ENCODE measurements at regions not wholly inside any gene's neighbourhood (a gene's known extent, or its start where the extent isn't known, plus 50 kb on each side); places are given as distances from the start of the nearest gene placed in this dataset.

DNA sequence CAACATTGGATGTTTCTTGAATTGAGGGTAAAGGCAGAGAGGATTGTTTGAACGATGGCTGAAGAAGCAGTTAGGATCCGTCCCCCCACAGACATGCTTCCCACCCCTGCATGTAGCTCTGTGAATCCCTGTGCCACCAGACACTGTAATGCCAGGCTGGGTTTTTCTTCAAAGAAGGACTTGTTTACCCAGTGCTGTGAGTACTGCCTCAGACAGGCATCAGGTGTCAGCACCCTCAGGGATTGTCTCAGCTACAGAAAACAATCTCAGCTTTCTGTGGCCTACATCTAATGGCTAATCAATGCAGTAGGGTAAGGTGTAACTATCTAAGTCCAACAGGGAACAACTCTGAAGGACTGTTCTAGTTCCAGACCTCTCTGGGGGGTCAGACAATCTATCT lies 853.0 kb upstream of the EPHA7 start:
- TF ChIP-seq, protein P1, sequence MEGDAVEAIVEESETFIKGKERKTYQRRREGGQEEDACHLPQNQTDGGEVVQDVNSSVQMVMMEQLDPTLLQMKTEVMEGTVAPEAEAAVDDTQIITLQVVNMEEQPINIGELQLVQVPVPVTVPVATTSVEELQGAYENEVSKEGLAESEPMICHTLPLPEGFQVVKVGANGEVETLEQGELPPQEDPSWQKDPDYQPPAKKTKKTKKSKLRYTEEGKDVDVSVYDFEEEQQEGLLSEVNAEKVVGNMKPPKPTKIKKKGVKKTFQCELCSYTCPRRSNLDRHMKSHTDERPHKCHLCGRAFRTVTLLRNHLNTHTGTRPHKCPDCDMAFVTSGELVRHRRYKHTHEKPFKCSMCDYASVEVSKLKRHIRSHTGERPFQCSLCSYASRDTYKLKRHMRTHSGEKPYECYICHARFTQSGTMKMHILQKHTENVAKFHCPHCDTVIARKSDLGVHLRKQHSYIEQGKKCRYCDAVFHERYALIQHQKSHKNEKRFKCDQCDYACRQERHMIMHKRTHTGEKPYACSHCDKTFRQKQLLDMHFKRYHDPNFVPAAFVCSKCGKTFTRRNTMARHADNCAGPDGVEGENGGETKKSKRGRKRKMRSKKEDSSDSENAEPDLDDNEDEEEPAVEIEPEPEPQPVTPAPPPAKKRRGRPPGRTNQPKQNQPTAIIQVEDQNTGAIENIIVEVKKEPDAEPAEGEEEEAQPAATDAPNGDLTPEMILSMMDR (conservative IDR thresholded peaks at IDR 0.05), result no peak
- no peak for TF ChIP-seq EZH2 (IDR thresholded peaks at IDR 0.05; ENCODE audit: low read depth)
